KMS-11 (cell line): ENCODE measurements at regions not wholly inside any gene's neighbourhood (a gene's known extent, or its start where the extent isn't known, plus 50 kb on each side); places are given as distances from the start of the nearest gene placed in this dataset.

Experiments used
- H2AFZ ChIP-seq: fragments of 200-600 bp; sonication (generic); 2 replicates; pipeline ENCODE4 v1.6.1; 2016; ENCODE audit warnings: antibody characterized with exemption, mixed run types, low read depth
- H3K27ac ChIP-seq: fragments of 200-600 bp; sonication (generic); 2 replicates; pipeline ENCODE4 v1.6.1; 2016; ENCODE audit warnings: mild to moderate bottlenecking, mixed run types
- H3K27me3 ChIP-seq: fragments of 200-600 bp; sonication (generic); 2 replicates; pipeline ENCODE4 v1.6.1; 2017; ENCODE audit warnings: mild to moderate bottlenecking, low read depth, mixed run types, moderate library complexity; ENCODE audit not compliant: insufficient read depth
- H3K36me3 ChIP-seq: fragments of 200-600 bp; sonication (generic); 2 replicates; pipeline ENCODE4 v1.6.1; 2017; ENCODE audit warnings: mild to moderate bottlenecking, mixed run types; ENCODE audit not compliant: insufficient read depth
- H3K4me1 ChIP-seq: fragments of 200-600 bp; sonication (generic); 2 replicates; pipeline ENCODE4 v1.6.1; 2016; ENCODE audit warnings: mild to moderate bottlenecking, low read depth, mixed run types; ENCODE audit not compliant: poor library complexity, severe bottlenecking
- H3K4me2 ChIP-seq: fragments of 200-600 bp; sonication (generic); 2 replicates; pipeline ENCODE4 v1.7.0; 2016; ENCODE audit warnings: mild to moderate bottlenecking, mixed run types
- H3K4me3 ChIP-seq: fragments of 200-600 bp; sonication (generic); IDR thresholded peaks from 2 replicates; pipeline ENCODE4 v1.6.1; 2017; ENCODE audit warnings: low read depth, low read length, mixed read lengths; ENCODE audit not compliant: insufficient read depth
- H3K79me2 ChIP-seq: fragments of 200-600 bp; sonication (generic); 2 replicates; pipeline ENCODE4 v1.6.1; 2016; ENCODE audit warnings: low read depth, mixed run types; ENCODE audit not compliant: insufficient read depth
- H3K9ac ChIP-seq: fragments of 200-600 bp; sonication (generic); 2 replicates; pipeline ENCODE4 v1.6.1; 2016; ENCODE audit warnings: mild to moderate bottlenecking, mixed run types
- H4K20me1 ChIP-seq: fragments of 200-600 bp; sonication (generic); 2 replicates; pipeline ENCODE4 v1.6.1; 2016; ENCODE audit warnings: mild to moderate bottlenecking, mixed run types; ENCODE audit not compliant: insufficient read depth
- CTCF ChIP-seq: fragments of 200-600 bp; sonication (generic); conservative IDR thresholded peaks from 2 replicates; pipeline ENCODE4 v1.6.1; 2017; ENCODE audit warnings: low read depth, mild to moderate bottlenecking, antibody characterized with exemption, low read length, moderate library complexity, mixed read lengths

GRCh38 chr3:59249698-59250361 is 200.0 kb upstream of the CFAP20DC start:
- Histone ChIP-seq H3K4me1 (no peaks in the 10 kb centered on the region), H3K27me3 (no peaks in the 10 kb centered on the region), H3K27ac (no peak overlapping the region), H4K20me1 (no peaks in the 10 kb centered on the region), H3K36me3 (no peaks in the 10 kb centered on the region), H3K79me2 (no peaks in the 10 kb centered on the region), H2AFZ (no peak overlapping the region), H3K9ac (no peak overlapping the region), H3K4me2 (no peak overlapping the region), H3K4me3 (no peak overlapping the region)
- TF ChIP-seq CTCF, result no peak

- H3K27me3 ChIP-seq, result no peaks in the 10 kb centered on the region
- H3K4me2 ChIP-seq, result no peak overlapping the region
- no peak overlapping the region for H2AFZ ChIP-seq
- no peak overlapping the region for H3K9ac ChIP-seq
- no peaks in the 10 kb centered on the region for H3K79me2 ChIP-seq
- no peak for TF ChIP-seq CTCF
- H4K20me1 ChIP-seq, result no peaks in the 10 kb centered on the region
- no peak overlapping the region for H3K27ac ChIP-seq
- H3K36me3 ChIP-seq, result no peaks in the 10 kb centered on the region
- H3K4me1 ChIP-seq, result no peaks in the 10 kb centered on the region
- no peak overlapping the region for H3K4me3 ChIP-seq
Measured at GRCh38 chr3:59249004-59249403, 199.2 kb upstream of the CFAP20DC start.

GRCh38 chr3:59247402-59247841 is 197.6 kb upstream of the CFAP20DC start:
- Histone ChIP-seq H3K4me2 (no peak overlapping the region), H3K9ac (no peak overlapping the region), H3K36me3 (no peaks in the 10 kb centered on the region), H3K79me2 (no peaks in the 10 kb centered on the region), H3K27ac (no peak overlapping the region), H2AFZ (no peak overlapping the region), H3K4me3 (no peak overlapping the region), H4K20me1 (no peaks in the 10 kb centered on the region), H3K27me3 (no peaks in the 10 kb centered on the region), H3K4me1 (no peaks in the 10 kb centered on the region)
- TF ChIP-seq CTCF, result no peak

GRCh38 chr3:59246719-59247401 is 197.0 kb upstream of the CFAP20DC start:
- Histone ChIP-seq H3K36me3 (no peaks in the 10 kb centered on the region), H4K20me1 (no peaks in the 10 kb centered on the region), H3K79me2 (no peaks in the 10 kb centered on the region), H3K4me1 (no peaks in the 10 kb centered on the region), H3K9ac (no peak overlapping the region), H3K27ac (no peak overlapping the region), H2AFZ (no peak overlapping the region), H3K4me2 (no peak overlapping the region), H3K4me3 (no peak overlapping the region), H3K27me3 (no peaks in the 10 kb centered on the region)
- TF ChIP-seq CTCF, result no peak
